NCI-H345 (cell line): ENCODE measurements at regions not wholly inside any gene's neighbourhood (a gene's known extent, or its start where the extent isn't known, plus 50 kb on each side); places are given as distances from the start of the nearest gene placed in this dataset.

Source experiments
- DNase-seq: peaks from one replicate; lab custom pipeline; 2025; lab: John Stamatoyannopoulos, UW

- no peak for DNase-seq
Measured at GRCh38 chr17:68740555-68741447, 139.6 kb upstream of the FAM20A start.

- DNase-seq, result no peak
Measured at GRCh38 chr17:68737761-68738443, 136.7 kb upstream of the FAM20A start.

- DNase-seq, result no peak
Measured at GRCh38 chr17:68734931-68735330, 133.8 kb upstream of the FAM20A start.

GRCh38 chr17:68734187-68734900 is 133.2 kb upstream of the FAM20A start:
- DNase-seq, result no peak

GRCh38 chr17:68733241-68734176 is 132.3 kb upstream of the FAM20A start:
- no peak for DNase-seq

GRCh38 chr17:68732301-68732749 is 131.2 kb upstream of the FAM20A start:
- DNase-seq, result no peak

- DNase-seq, result no peak
Measured at GRCh38 chr17:68731465-68731864, 130.3 kb upstream of the FAM20A start.

GRCh38 chr17:68719431-68719830 is 118.3 kb upstream of the FAM20A start:
- DNase-seq, result no peak

GRCh38 chr17:68718926-68719325 is 117.8 kb upstream of the FAM20A start:
- DNase-seq, result no peak

GRCh38 chr17:68718465-68718864 is 117.3 kb upstream of the FAM20A start:
- no peak for DNase-seq

GRCh38 chr17:68714676-68715075 is 113.5 kb upstream of the FAM20A start:
- no peak for DNase-seq

- no peak for DNase-seq
Measured at GRCh38 chr17:68711858-68712257, 110.7 kb upstream of the FAM20A start.

- DNase-seq, result no peak
Measured at GRCh38 chr17:68710976-68711375, 109.8 kb upstream of the FAM20A start.

- no peak for DNase-seq
Measured at GRCh38 chr17:68710035-68710780, 109.0 kb upstream of the FAM20A start.

GRCh38 chr17:68709461-68709860 is 108.3 kb upstream of the FAM20A start:
- DNase-seq, result no peak

- DNase-seq, result no peak
Measured at GRCh38 chr17:68707031-68707430, 105.9 kb upstream of the FAM20A start.

GRCh38 chr17:68706356-68706920 is 105.3 kb upstream of the FAM20A start:
- no peak for DNase-seq

- DNase-seq, result no peak
Measured at GRCh38 chr17:68705714-68706076, 104.5 kb upstream of the FAM20A start.

GRCh38 chr17:68704871-68705713 is 103.9 kb upstream of the FAM20A start:
- DNase-seq, result no peak

- no peak for DNase-seq
Measured at GRCh38 chr17:68701046-68701445, 99.9 kb upstream of the FAM20A start.
